Ishikawa (cell line): ENCODE measurements at regions not wholly inside any gene's neighbourhood (a gene's known extent, or its start where the extent isn't known, plus 50 kb on each side); places are given as distances from the start of the nearest gene placed in this dataset.

Experiments used
- CEBPB ChIP-seq: IDR thresholded peaks from 2 replicates; pipeline ENCODE4 v1.6.1; 2012
- CREB1 ChIP-seq: IDR thresholded peaks from 2 replicates; pipeline ENCODE4 v1.6.1; 2012; ENCODE audit warnings: low read depth
- EP300 ChIP-seq: IDR thresholded peaks from 2 replicates; pipeline ENCODE4 v1.6.1; 2012; ENCODE audit warnings: borderline replicate concordance
- TEAD4 ChIP-seq: IDR thresholded peaks from 2 replicates; pipeline ENCODE4 v1.6.1; 2012
- YY1 ChIP-seq: IDR thresholded peaks from 2 replicates; pipeline ENCODE4 v1.6.1; 2012; ENCODE audit warnings: low read depth

- TF ChIP-seq YY1: no peak
- TF ChIP-seq TEAD4: no peak
- no peak for TF ChIP-seq EP300
- TF ChIP-seq CREB1: no peak
- TF ChIP-seq CEBPB: no peak
These were observed 118.4 kb downstream of the TEX36 start for GRCh38 chr10:125564570-125564969.
